Sigmoid colon (tissue), 6 donors: ENCODE measurements at regions not wholly inside any gene's neighbourhood (a gene's known extent, or its start where the extent isn't known, plus 50 kb on each side); places are given as distances from the start of the nearest gene placed in this dataset.
A peak's percentile ranks its signal among the peaks of the same experiment; 100 is the strongest.

Experiments
- DNase-seq: peaks from one replicate; pipeline ENCODE4 v3.0.0-alpha.2; 2019
- H3K27ac ChIP-seq, 4 donors: fragments of 200-600 bp; sonication (generic); one replicate each; pipeline ENCODE4 v1.5.1; 2016 to 2019; ENCODE audit warnings: mild to moderate bottlenecking in 1 of 4
- H3K27me3 ChIP-seq, 3 donors: fragments of 200-600 bp; sonication (generic); one replicate each; pipeline ENCODE4 v1.5.1; 2019; ENCODE audit warnings: mild to moderate bottlenecking in 1 of 3
- H3K36me3 ChIP-seq, 4 donors: fragments of 200-600 bp; sonication (generic); one replicate each; pipeline ENCODE4 v1.5.1; 2016 to 2019
- H3K4me1 ChIP-seq, 4 donors: fragments of 200-600 bp; sonication (generic); one replicate each; pipeline ENCODE4 v1.5.1; 2017 to 2019
- H3K4me3 ChIP-seq, 4 donors: fragments of 200-600 bp; sonication (generic); one replicate each; pipeline ENCODE4 v1.5.1; 2017 to 2019; ENCODE audit warnings: mild to moderate bottlenecking in 2 of 4, moderate library complexity in 1 of 4
- H3K9me3 ChIP-seq, 4 donors: fragments of 200-600 bp in 3 of 4; sonication (generic) in 3 of 4; one replicate each; pipeline versions ENCODE4 v1.5.1 to v1.6.1; 2013 to 2019
- CTCF ChIP-seq, 4 experiments: fragments of 450-650 bp in 3 of 4; fragments of 200-600 bp in 1 of 4; IDR thresholded peaks; one replicate each; pipeline ENCODE4 v1.5.1; 2016 to 2019; ENCODE audit warnings: antibody characterized with exemption in 4 of 4, mild to moderate bottlenecking in 3 of 4, moderate library complexity in 2 of 4
- EP300 ChIP-seq, 4 donors: sonication (generic); formaldehyde crosslinking; IDR thresholded peaks; one replicate each; pipeline ENCODE4 v1.6.1; 2017; ENCODE audit warnings: antibody characterized with exemption in 4 of 4
- POLR2A ChIP-seq, 2 donors: fragments of 450-650 bp; IDR thresholded peaks; one replicate each; pipeline ENCODE4 v1.6.1; 2016; ENCODE audit warnings: antibody characterized with exemption in 2 of 2, mild to moderate bottlenecking in 2 of 2, moderate library complexity in 2 of 2
- POLR2AphosphoS5 ChIP-seq, 4 donors: sonication (generic); formaldehyde crosslinking; IDR thresholded peaks; one replicate each; pipeline ENCODE4 v1.6.1; 2017; ENCODE audit warnings: antibody characterized with exemption in 4 of 4
- WGBS, 2 donors: extraction: QIAGEN DNeasy Blood & Tissue Kit; methylation state at CpG; one replicate each; pipeline ENCODE4 v1.1.7; 2013; 5-methylcytosine and 5-hydroxymethylcytosine counted together
- intact Hi-C: fragments of 100-400 bp; cut with DNase I; formaldehyde crosslinking; loops from one replicate; pipeline ENCODE4 v1.15.1; 2023
- donor health status: healthy with polysubstance abuse.
- donor health status: healthy.

GRCh38 chr15:39113741-39114140 lies 467.1 kb upstream of the THBS1 start:
- 88 to 97% methylated on average over 3 of the region's 3 CpGs for WGBS, 2 donors
- H3K27me3 ChIP-seq = no peaks in the 10 kb centered on the region
- intact Hi-C loops = no loop called here
- H3K36me3 ChIP-seq = no peaks in the 10 kb centered on the region
- no peak overlapping the region for H3K27ac ChIP-seq
- H3K9me3 ChIP-seq = peaks cover 0 to 9% (median 0%) of the 10 kb centered on the region in 4 donors
- peaks cover 0 to 8% (median 3%) of the 10 kb centered on the region in 4 donors for H3K4me1 ChIP-seq
- TF ChIP-seq POLR2AphosphoS5 (IDR thresholded peaks at IDR 0.05) = no peak
- no peak for TF ChIP-seq POLR2A (IDR thresholded peaks at IDR 0.05)
- no peak for TF ChIP-seq EP300 (IDR thresholded peaks at IDR 0.05)
- no peak for TF ChIP-seq CTCF (IDR thresholded peaks at IDR 0.05)
- DNase-seq = no peak
- no peak overlapping the region for H3K4me3 ChIP-seq

GRCh38 chr15:39114690-39115378 lies 466.0 kb upstream of the THBS1 start:
- Histone ChIP-seq H3K4me1 (peaks cover 0 to 8% (median 6%) of the 10 kb centered on the region in 4 donors), H3K9me3 (peaks cover 0 to 9% (median 0%) of the 10 kb centered on the region in 4 donors), H3K27ac (no peak overlapping the region), H3K36me3 (no peaks in the 10 kb centered on the region), H3K27me3 (no peaks in the 10 kb centered on the region), H3K4me3 (no peak overlapping the region)
- DNase-seq = no peak
- intact Hi-C loops = no loop called here
- TF ChIP-seq POLR2AphosphoS5 (IDR thresholded peaks at IDR 0.05) (no peak), CTCF (IDR thresholded peaks at IDR 0.05) (no peak), EP300 (IDR thresholded peaks at IDR 0.05) (no peak), POLR2A (IDR thresholded peaks at IDR 0.05) (no peak)
- WGBS, 2 donors = 98 to 100% methylated on average over 1 of the region's 1 CpG

- H3K27me3 ChIP-seq = no peaks in the 10 kb centered on the region
- no peak overlapping the region for H3K27ac ChIP-seq
- no peak for DNase-seq
- H3K9me3 ChIP-seq = peaks cover 0 to 9% (median 0%) of the 10 kb centered on the region in 4 donors
- WGBS, 2 donors = 87 to 89% methylated on average over 2 of the region's 2 CpGs
- H3K36me3 ChIP-seq = no peaks in the 10 kb centered on the region
- H3K4me3 ChIP-seq = no peak overlapping the region
- TF ChIP-seq CTCF (IDR thresholded peaks at IDR 0.05) = no peak
- TF ChIP-seq POLR2AphosphoS5 (IDR thresholded peaks at IDR 0.05) = no peak
- H3K4me1 ChIP-seq = peaks cover 0 to 8% (median 6%) of the 10 kb centered on the region in 4 donors
- intact Hi-C loops = no loop called here
Observed at GRCh38 chr15:39115379-39116057, 465.4 kb upstream of the THBS1 start.

GRCh38 chr15:39118510-39118909 lies 462.4 kb upstream of the THBS1 start:
- WGBS, 2 donors = 20 to 59% methylated on average over 2 of the region's 2 CpGs
- Histone ChIP-seq H3K36me3 (no peaks in the 10 kb centered on the region), H3K27me3 (no peaks in the 10 kb centered on the region), H3K9me3 (peaks cover 0 to 9% (median 0%) of the 10 kb centered on the region in 4 donors), H3K4me1 (peaks cover 0 to 8% (median 6%) of the 10 kb centered on the region in 4 donors), H3K27ac (peak overlapping the region in 1 of 4 donors; percentile 53), H3K4me3 (no peak overlapping the region)
- TF ChIP-seq EP300 (IDR thresholded peaks at IDR 0.05) (no peak), POLR2AphosphoS5 (IDR thresholded peaks at IDR 0.05) (no peak), POLR2A (IDR thresholded peaks at IDR 0.05) (no peak), CTCF (IDR thresholded peaks at IDR 0.05) (no peak)
- intact Hi-C loops = no loop called here
- DNase-seq = no peak
